Chondrocyte (in vitro differentiated cells): ENCODE measurements at regions not wholly inside any gene's neighbourhood (a gene's known extent, or its start where the extent isn't known, plus 50 kb on each side); places are given as distances from the start of the nearest gene placed in this dataset.

Source experiments
- DNase-seq: peaks from one replicate; pipeline ENCODE4 v3.0.0; 2021; ENCODE audit warnings: mixed read lengths, low spot score
- H3K27ac Mint-ChIP-seq: one replicate; pipeline ENCODE4 v1.8.0; 2021; ENCODE audit warnings: mild to moderate bottlenecking, moderate library complexity, mixed read lengths; ENCODE audit not compliant: unreplicated experiment
- H3K27me3 Mint-ChIP-seq: 2 replicates; pipeline ENCODE4 v1.8.0; 2021; ENCODE audit warnings: low read depth, mixed read lengths
- H3K36me3 Mint-ChIP-seq: 2 replicates; pipeline ENCODE4 v1.8.0; 2021; ENCODE audit warnings: low read depth, mixed read lengths
- H3K4me1 Mint-ChIP-seq: 2 replicates; pipeline ENCODE4 v1.8.0; 2021; ENCODE audit warnings: low read depth, mild to moderate bottlenecking, mixed read lengths
- H3K4me3 Mint-ChIP-seq: one replicate; pipeline ENCODE4 v1.8.0; 2021; ENCODE audit warnings: mild to moderate bottlenecking, moderate library complexity, mixed read lengths; ENCODE audit not compliant: unreplicated experiment
- H3K9me3 Mint-ChIP-seq: 2 replicates; pipeline ENCODE4 v1.8.0; 2021; ENCODE audit warnings: low read depth, mixed read lengths
- TF ChIP-seq, protein P1 (sequence below): fragments of 200-600 bp; sonication (generic); IDR thresholded peaks from 2 replicates; pipeline ENCODE4 v1.5.0; 2021; ENCODE audit warnings: antibody characterized with exemption, mild to moderate bottlenecking, moderate library complexity

DNA sequence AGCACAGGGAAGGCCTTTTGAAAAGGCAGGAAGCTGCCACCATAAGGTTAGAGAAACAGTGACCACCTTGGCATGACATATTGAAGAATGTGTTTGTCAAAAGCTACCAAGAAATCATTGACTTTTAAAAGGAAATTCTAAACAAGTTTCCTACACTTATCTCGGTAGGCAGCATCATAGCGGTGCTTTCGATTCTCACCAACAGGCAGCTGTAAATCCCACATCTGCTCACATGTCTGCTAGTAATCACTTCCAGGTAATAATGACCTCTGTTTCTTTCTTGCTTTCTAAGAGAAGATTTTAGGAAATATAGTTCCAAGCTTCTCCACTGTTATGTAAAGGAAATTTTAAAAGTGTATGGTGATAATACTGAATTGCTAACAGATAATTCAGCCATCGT, 821.1 kb upstream of the FOXG1 start:
- Mint-ChIP-seq H3K4me1 (no peaks in the 10 kb centered on the region), H3K27ac (no peak overlapping the region), H3K4me3 (no peak overlapping the region), H3K27me3 (no peaks in the 10 kb centered on the region), H3K9me3 (peaks cover 33% of the 10 kb centered on the region), H3K36me3 (no peaks in the 10 kb centered on the region)
- DNase-seq: no peak
- TF ChIP-seq, protein P1, sequence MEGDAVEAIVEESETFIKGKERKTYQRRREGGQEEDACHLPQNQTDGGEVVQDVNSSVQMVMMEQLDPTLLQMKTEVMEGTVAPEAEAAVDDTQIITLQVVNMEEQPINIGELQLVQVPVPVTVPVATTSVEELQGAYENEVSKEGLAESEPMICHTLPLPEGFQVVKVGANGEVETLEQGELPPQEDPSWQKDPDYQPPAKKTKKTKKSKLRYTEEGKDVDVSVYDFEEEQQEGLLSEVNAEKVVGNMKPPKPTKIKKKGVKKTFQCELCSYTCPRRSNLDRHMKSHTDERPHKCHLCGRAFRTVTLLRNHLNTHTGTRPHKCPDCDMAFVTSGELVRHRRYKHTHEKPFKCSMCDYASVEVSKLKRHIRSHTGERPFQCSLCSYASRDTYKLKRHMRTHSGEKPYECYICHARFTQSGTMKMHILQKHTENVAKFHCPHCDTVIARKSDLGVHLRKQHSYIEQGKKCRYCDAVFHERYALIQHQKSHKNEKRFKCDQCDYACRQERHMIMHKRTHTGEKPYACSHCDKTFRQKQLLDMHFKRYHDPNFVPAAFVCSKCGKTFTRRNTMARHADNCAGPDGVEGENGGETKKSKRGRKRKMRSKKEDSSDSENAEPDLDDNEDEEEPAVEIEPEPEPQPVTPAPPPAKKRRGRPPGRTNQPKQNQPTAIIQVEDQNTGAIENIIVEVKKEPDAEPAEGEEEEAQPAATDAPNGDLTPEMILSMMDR: no peak

DNA sequence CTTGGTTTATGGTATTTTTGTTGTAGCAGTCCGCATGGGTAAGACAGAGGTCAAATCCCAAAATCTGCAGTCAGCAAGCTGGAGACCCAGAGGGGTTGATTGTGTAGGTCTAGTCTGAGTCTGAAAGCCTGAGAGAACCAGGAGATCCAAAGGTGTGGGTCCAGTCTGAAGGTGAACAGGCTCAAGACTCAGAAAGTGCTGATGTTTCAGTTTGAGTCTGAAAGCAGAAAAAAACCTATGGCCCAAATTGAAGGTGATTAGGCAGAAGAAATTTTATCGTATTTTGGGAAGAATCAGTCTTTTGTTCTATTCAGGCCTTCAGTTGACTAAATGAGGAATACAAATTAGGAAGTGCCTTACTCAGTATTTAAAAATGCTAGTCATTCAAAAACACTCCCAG, 807.8 kb upstream of the FOXG1 start:
- DNase-seq: no peak
- Mint-ChIP-seq H3K36me3 (no peaks in the 10 kb centered on the region), H3K27ac (no peak overlapping the region), H3K27me3 (no peaks in the 10 kb centered on the region), H3K4me3 (no peak overlapping the region), H3K9me3 (peaks cover 20% of the 10 kb centered on the region), H3K4me1 (no peaks in the 10 kb centered on the region)
- TF ChIP-seq, protein P1: no peak

DNA sequence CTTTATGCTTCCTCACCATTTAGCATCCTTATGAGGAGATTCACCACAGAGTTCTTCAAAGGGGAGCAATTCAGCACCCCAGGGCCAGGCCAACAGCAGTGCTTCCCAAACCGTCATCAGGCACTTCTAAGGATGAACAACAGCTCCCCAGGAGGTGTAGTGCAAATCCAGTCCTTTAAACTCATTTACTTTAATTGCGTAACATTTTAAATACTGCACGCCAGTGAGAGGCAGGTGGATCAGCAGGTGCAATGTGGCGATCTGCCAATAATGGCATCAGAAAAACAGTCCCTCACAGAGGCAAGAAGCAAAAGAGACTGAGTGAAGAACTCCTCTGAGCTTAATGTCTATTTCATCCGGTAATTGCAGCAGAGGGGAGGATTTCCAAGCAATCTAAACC, 770.9 kb upstream of the FOXG1 start:
- no peak for DNase-seq
- TF ChIP-seq, protein P1: no peak
- Mint-ChIP-seq H3K27ac (no peak overlapping the region), H3K36me3 (no peaks in the 10 kb centered on the region), H3K9me3 (peaks cover 8% of the 10 kb centered on the region), H3K4me3 (no peak overlapping the region), H3K27me3 (no peaks in the 10 kb centered on the region), H3K4me1 (no peaks in the 10 kb centered on the region)

DNA sequence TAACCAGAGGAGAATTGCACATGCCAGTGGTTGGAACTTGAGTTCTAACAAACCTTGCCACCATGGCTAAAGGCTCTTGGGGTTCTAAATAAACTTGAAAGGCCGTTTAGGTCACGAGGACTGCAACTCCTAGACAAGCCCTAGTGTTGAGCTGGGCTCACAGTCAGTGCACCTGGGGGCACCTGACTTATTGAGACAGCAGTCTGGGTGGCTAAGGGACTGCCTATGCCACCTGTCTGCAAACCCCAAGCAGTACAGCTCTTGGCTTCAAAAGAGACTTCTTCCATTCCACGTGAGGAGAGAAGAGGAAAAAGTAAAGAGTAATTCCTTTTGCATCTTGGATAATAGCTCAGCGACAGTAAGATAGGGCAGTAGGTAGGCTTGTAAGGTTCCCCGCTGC, 765.6 kb upstream of the FOXG1 start:
- H3K9me3 Mint-ChIP-seq: peaks cover 43% of the 10 kb centered on the region
- H3K4me1 Mint-ChIP-seq: no peaks in the 10 kb centered on the region
- H3K27me3 Mint-ChIP-seq: no peaks in the 10 kb centered on the region
- TF ChIP-seq, protein P1: no peak
- no peak overlapping the region for H3K4me3 Mint-ChIP-seq
- no peak overlapping the region for H3K27ac Mint-ChIP-seq
- H3K36me3 Mint-ChIP-seq: no peaks in the 10 kb centered on the region
- no peak for DNase-seq

DNA sequence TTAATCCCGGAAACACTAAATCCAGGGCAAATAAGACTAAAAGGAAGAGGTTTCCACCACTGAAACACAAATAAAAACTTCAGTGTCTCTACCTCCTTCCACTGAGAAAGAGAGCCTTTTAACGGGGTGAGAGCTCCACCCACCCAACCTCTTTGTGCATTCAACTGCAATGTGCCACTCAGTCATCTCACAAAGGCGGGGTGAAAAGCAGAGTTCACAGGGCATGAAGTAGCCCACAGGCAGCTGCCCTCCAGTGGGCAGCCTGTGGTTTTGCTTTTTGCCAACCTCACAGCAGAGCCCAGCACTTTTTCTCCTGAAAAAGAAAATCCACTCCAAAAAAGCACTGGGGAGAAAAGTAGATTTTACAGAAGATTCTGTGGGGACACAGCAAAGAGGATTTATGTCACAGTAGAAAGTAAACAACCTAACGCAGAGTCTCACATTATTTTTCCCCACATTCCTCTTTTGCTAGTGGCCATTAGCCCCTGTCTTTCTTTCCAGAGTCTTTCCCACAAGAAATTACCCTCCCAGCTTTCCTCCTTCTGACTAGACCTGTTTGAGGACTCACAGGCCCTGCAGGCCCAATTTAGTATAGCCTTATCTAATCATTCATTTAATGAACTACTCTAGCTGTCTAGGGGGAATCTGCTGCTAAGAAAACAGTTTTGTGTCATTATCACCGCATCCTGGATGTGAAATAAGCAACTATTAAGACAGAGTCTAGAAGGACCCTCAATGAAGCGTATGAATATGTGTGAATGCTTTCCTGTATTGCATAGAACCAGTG, 753.8 kb upstream of the FOXG1 start:
- TF ChIP-seq, protein P1: no peak
- H3K27me3 Mint-ChIP-seq: no peaks in the 10 kb centered on the region
- no peak for DNase-seq
- no peaks in the 10 kb centered on the region for H3K36me3 Mint-ChIP-seq
- peaks cover 2% of the 10 kb centered on the region for H3K9me3 Mint-ChIP-seq
- H3K27ac Mint-ChIP-seq: no peak overlapping the region
- H3K4me3 Mint-ChIP-seq: no peak overlapping the region
- H3K4me1 Mint-ChIP-seq: no peaks in the 10 kb centered on the region
